ENCODE measurements at regions not wholly inside any gene's neighbourhood (a gene's known extent, or its start where the extent isn't known, plus 50 kb on each side); places are given as distances from the start of the nearest gene placed in this dataset.
"Not testable (repeated sequence)": the region's sequence is repeated elsewhere in the genome, so short reads cannot be mapped to it uniquely, and the experiment has no call there.

GRCh38 chr15:84094720-84095119 lies 140.9 kb upstream of the GOLGA6L4 start:
- POLR2A ChIA-PET; H3K36me3 ChIP-seq (ENCODE audit: control insufficient read depth, insufficient read depth, low read length); CTCF ChIA-PET; H3K4me1 ChIP-seq (ENCODE audit: control insufficient read depth, insufficient read depth, low read length); BruUV-seq (replicated peaks); H3K4me3 ChIP-seq (ENCODE audit: low read depth in 2 of 2, low read length in 2 of 2); H3K27ac ChIP-seq (ENCODE audit: low read length); H3K27me3 ChIP-seq (ENCODE audit: control insufficient read depth, insufficient read depth, low read length); H3K9me3 ChIP-seq (ENCODE audit: control insufficient read depth, insufficient read depth, low read depth, low read length); ATAC-seq; intact Hi-C loops (cut with micrococcal nuclease; ENCODE audit: unreplicated experiment); in situ Hi-C loops (cut with HindIII; ENCODE audit: low pct_unique_long_range_greater_than_20kb, low sequenced_read_pairs); DNase-seq (ENCODE audit: low read depth, low spot score): not testable (repeated sequence)

- H3K27ac ChIP-seq (ENCODE audit: low read length); ATAC-seq; in situ Hi-C loops (cut with HindIII; ENCODE audit: low pct_unique_long_range_greater_than_20kb, low sequenced_read_pairs); POLR2A ChIA-PET; H3K9me3 ChIP-seq (ENCODE audit: control insufficient read depth, insufficient read depth, low read depth, low read length); DNase-seq (ENCODE audit: low read depth, low spot score); H3K36me3 ChIP-seq (ENCODE audit: control insufficient read depth, insufficient read depth, low read length); BruUV-seq (replicated peaks); CTCF ChIA-PET; H3K4me3 ChIP-seq (ENCODE audit: low read depth in 2 of 2, low read length in 2 of 2); intact Hi-C loops (cut with micrococcal nuclease; ENCODE audit: unreplicated experiment); H3K27me3 ChIP-seq (ENCODE audit: control insufficient read depth, insufficient read depth, low read length); H3K4me1 ChIP-seq (ENCODE audit: control insufficient read depth, insufficient read depth, low read length): not testable (repeated sequence)
Observed at GRCh38 chr15:84097053-84097452, 138.5 kb upstream of the GOLGA6L4 start.

- no peak overlapping the region for H3K27ac ChIP-seq (ENCODE audit: low read length)
- TF ChIP-seq TCF7L2 (IDR thresholded peaks at IDR 0.05; ENCODE audit: low read depth, low read length), result no peak
- TF ChIP-seq REST (IDR thresholded peaks at IDR 0.05; ENCODE audit: insufficient read depth in 1 of 2, low read depth in 2 of 2, low read length in 1 of 2), result no peak
- no peak for TF ChIP-seq CTCF (IDR thresholded peaks at IDR 0.05)
- TF ChIP-seq POLR2AphosphoS5 (IDR thresholded peaks at IDR 0.05; ENCODE audit: low read depth, low read length), result no peak
- TF ChIP-seq SIN3A (IDR thresholded peaks at IDR 0.05; ENCODE audit: borderline replicate concordance, insufficient read depth, low read depth, low read length), result no peak
- DNase-seq (ENCODE audit: low read depth, low spot score), result no peak
- no peaks in the 10 kb centered on the region for H3K9me3 ChIP-seq (ENCODE audit: control insufficient read depth, insufficient read depth, low read depth, low read length)
- H3K4me3 ChIP-seq (ENCODE audit: low read depth in 2 of 2, low read length in 2 of 2), result no peak overlapping the region
- CTCF ChIA-PET, result interaction anchor here (0.6 kb wide), 1 partner anchor 561 kb away, joined by 4 read pairs; no protein-coding TSS in a partner anchor
- POLR2A ChIA-PET, result no interaction called here
- in situ Hi-C loops (cut with HindIII; ENCODE audit: low pct_unique_long_range_greater_than_20kb, low sequenced_read_pairs), result no loop called here
- intact Hi-C loops (cut with micrococcal nuclease; ENCODE audit: unreplicated experiment), result no loop called here
- peaks cover 2% of the 10 kb centered on the region; the same call in 1 of the 2 replicates for H3K27me3 ChIP-seq (ENCODE audit: control insufficient read depth, insufficient read depth, low read length)
- ATAC-seq, result no peak
- no peaks in the 10 kb centered on the region for H3K36me3 ChIP-seq (ENCODE audit: control insufficient read depth, insufficient read depth, low read length)
- BruUV-seq (replicated peaks), result no TSS peak
- no peaks in the 10 kb centered on the region for H3K4me1 ChIP-seq (ENCODE audit: control insufficient read depth, insufficient read depth, low read length)
Observed at GRCh38 chr15:84098604-84099003, 137.0 kb upstream of the GOLGA6L4 start.

Measured in Panc1 (cell line).